ENCODE measurements at regions not wholly inside any gene's neighbourhood (a gene's known extent, or its start where the extent isn't known, plus 50 kb on each side); places are given as distances from the start of the nearest gene placed in this dataset.

- Mint-ChIP-seq H3K36me3 (peaks cover 7% of the 10 kb centered on the region), H3K27me3 (ENCODE audit: low read depth) (no peaks in the 10 kb centered on the region), H3K4me1 (no peaks in the 10 kb centered on the region), H3K9me3 (peaks cover 32% of the 10 kb centered on the region), H3K27ac (no peak overlapping the region), H3K4me3 (no peak overlapping the region)
- ATAC-seq (no peak), DNase-seq (ENCODE audit: low spot score) (no peak)
- ChIA-PET CTCF (no interaction called here), POLR2A (no interaction called here)
- TF ChIP-seq CTCF (IDR thresholded peaks at IDR 0.05): no peak
- no peak for TF ChIP-seq ZNF512 (CRISPR knock-in tag; IDR thresholded peaks at IDR 0.05; ENCODE audit: borderline replicate concordance)
- no peak for TF ChIP-seq MXD4 (CRISPR knock-in tag; IDR thresholded peaks at IDR 0.05; ENCODE audit: borderline replicate concordance)
- TF ChIP-seq JAZF1 (CRISPR knock-in tag; IDR thresholded peaks at IDR 0.05): no peak
- TF ChIP-seq RORB (CRISPR knock-in tag; IDR thresholded peaks at IDR 0.05): no peak
- no peak for TF ChIP-seq KAT7 (CRISPR knock-in tag; IDR thresholded peaks at IDR 0.05; ENCODE audit: borderline replicate concordance)
- no peak for TF ChIP-seq EMX1 (CRISPR knock-in tag; IDR thresholded peaks at IDR 0.05)
- no peak for TF ChIP-seq FOXK1 (CRISPR knock-in tag; IDR thresholded peaks at IDR 0.05)
- TF ChIP-seq ZNF317 (CRISPR knock-in tag; IDR thresholded peaks at IDR 0.05; ENCODE audit: borderline replicate concordance, low read depth): no peak
- no peak for TF ChIP-seq ZNF532 (CRISPR knock-in tag; IDR thresholded peaks at IDR 0.05; ENCODE audit: borderline replicate concordance)
- TF ChIP-seq ZBTB21 (CRISPR knock-in tag; IDR thresholded peaks at IDR 0.05; ENCODE audit: borderline replicate concordance): no peak
- no peak for TF ChIP-seq ZNF138 (CRISPR knock-in tag; conservative IDR thresholded peaks at IDR 0.05)
- TF ChIP-seq NFATC4 (CRISPR knock-in tag; IDR thresholded peaks at IDR 0.05): no peak
- no peak for TF ChIP-seq ZNF219 (CRISPR knock-in tag; IDR thresholded peaks at IDR 0.05; ENCODE audit: borderline replicate concordance)
- no peak for TF ChIP-seq ZNF671 (CRISPR knock-in tag; IDR thresholded peaks at IDR 0.05)
- no peak for TF ChIP-seq ARID4B (CRISPR knock-in tag; IDR thresholded peaks at IDR 0.05; ENCODE audit: borderline replicate concordance)
Measured at GRCh38 chr2:37493425-37493824, 149.0 kb downstream of the QPCT start.

All from WTC11 (cell line).